ENCODE measurements at regions not wholly inside any gene's neighbourhood (a gene's known extent, or its start where the extent isn't known, plus 50 kb on each side); places are given as distances from the start of the nearest gene placed in this dataset.

GRCh38 chr11:15575409-15575808 lies 460.7 kb downstream of the INSC start:
- no peak for TF ChIP-seq POLR2AphosphoS5 (IDR thresholded peaks at IDR 0.05; ENCODE audit: low read depth, low read length)
- TF ChIP-seq, protein P1, sequence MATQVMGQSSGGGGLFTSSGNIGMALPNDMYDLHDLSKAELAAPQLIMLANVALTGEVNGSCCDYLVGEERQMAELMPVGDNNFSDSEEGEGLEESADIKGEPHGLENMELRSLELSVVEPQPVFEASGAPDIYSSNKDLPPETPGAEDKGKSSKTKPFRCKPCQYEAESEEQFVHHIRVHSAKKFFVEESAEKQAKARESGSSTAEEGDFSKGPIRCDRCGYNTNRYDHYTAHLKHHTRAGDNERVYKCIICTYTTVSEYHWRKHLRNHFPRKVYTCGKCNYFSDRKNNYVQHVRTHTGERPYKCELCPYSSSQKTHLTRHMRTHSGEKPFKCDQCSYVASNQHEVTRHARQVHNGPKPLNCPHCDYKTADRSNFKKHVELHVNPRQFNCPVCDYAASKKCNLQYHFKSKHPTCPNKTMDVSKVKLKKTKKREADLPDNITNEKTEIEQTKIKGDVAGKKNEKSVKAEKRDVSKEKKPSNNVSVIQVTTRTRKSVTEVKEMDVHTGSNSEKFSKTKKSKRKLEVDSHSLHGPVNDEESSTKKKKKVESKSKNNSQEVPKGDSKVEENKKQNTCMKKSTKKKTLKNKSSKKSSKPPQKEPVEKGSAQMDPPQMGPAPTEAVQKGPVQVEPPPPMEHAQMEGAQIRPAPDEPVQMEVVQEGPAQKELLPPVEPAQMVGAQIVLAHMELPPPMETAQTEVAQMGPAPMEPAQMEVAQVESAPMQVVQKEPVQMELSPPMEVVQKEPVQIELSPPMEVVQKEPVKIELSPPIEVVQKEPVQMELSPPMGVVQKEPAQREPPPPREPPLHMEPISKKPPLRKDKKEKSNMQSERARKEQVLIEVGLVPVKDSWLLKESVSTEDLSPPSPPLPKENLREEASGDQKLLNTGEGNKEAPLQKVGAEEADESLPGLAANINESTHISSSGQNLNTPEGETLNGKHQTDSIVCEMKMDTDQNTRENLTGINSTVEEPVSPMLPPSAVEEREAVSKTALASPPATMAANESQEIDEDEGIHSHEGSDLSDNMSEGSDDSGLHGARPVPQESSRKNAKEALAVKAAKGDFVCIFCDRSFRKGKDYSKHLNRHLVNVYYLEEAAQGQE (IDR thresholded peaks at IDR 0.05; ENCODE audit: insufficient read depth in 1 of 2, low read depth in 2 of 2, low read length in 2 of 2), result no peak
- TF ChIP-seq SIN3A (IDR thresholded peaks at IDR 0.05; ENCODE audit: borderline replicate concordance, insufficient read depth, low read length), result no peak
- TF ChIP-seq TAF1 (IDR thresholded peaks at IDR 0.05; ENCODE audit: borderline replicate concordance, insufficient read depth, low read length), result no peak
